WTC11 (cell line): ENCODE measurements at regions not wholly inside any gene's neighbourhood (a gene's known extent, or its start where the extent isn't known, plus 50 kb on each side); places are given as distances from the start of the nearest gene placed in this dataset.

Source experiments
- CBFB ChIP-seq: sonication (generic); formaldehyde crosslinking; IDR thresholded peaks from 2 replicates; pipeline ENCODE4 v1.8.1; 2022; ENCODE audit warnings: mild to moderate bottlenecking, low read depth, missing genetic modification reagents
- CTCF ChIP-seq: fragments of 200-600 bp; IDR thresholded peaks from 2 replicates; pipeline ENCODE4 v1.8.0; 2022; ENCODE audit warnings: antibody characterized with exemption
- E2F1 ChIP-seq: sonication (generic); formaldehyde crosslinking; IDR thresholded peaks from 2 replicates; pipeline ENCODE4 v1.8.0; 2022; ENCODE audit warnings: mild to moderate bottlenecking, missing genetic modification reagents
- ELF4 ChIP-seq: sonication (generic); formaldehyde crosslinking; IDR thresholded peaks from 2 replicates; pipeline ENCODE4 v1.8.1; 2022; ENCODE audit warnings: low read depth, mild to moderate bottlenecking, moderate library complexity, missing genetic modification reagents
- EMX1 ChIP-seq: fragments of 250-450 bp; sonication (Bioruptor Pico); IDR thresholded peaks from 2 replicates; pipeline ENCODE4 v1.8.0; 2021; ENCODE audit warnings: mild to moderate bottlenecking
- HMGA2 ChIP-seq: fragments of 250-450 bp; sonication (Bioruptor Pico); IDR thresholded peaks from 2 replicates; pipeline ENCODE4 v1.4.0; 2021; ENCODE audit warnings: mild to moderate bottlenecking, moderate library complexity
- HMGXB4 ChIP-seq: sonication (generic); formaldehyde crosslinking; IDR thresholded peaks from 2 replicates; pipeline ENCODE4 v1.8.1; 2023; ENCODE audit warnings: mild to moderate bottlenecking, moderate library complexity, missing genetic modification reagents
- MAX ChIP-seq: sonication (generic); formaldehyde crosslinking; IDR thresholded peaks from 2 replicates; pipeline ENCODE4 v1.8.0; 2022; ENCODE audit warnings: mild to moderate bottlenecking, missing genetic modification reagents
- MXD4 ChIP-seq: fragments of 250-450 bp; sonication (Bioruptor Pico); IDR thresholded peaks from 2 replicates; pipeline ENCODE4 v1.8.0; 2021; ENCODE audit warnings: mild to moderate bottlenecking, moderate library complexity, borderline replicate concordance
- USF2 ChIP-seq: sonication (generic); formaldehyde crosslinking; IDR thresholded peaks from 2 replicates; pipeline ENCODE4 v1.8.1; 2023; ENCODE audit warnings: mild to moderate bottlenecking, missing genetic modification reagents, moderate library complexity

- TF ChIP-seq MAX (CRISPR knock-in tag) (no peak), CTCF (no peak), E2F1 (CRISPR knock-in tag) (no peak), EMX1 (no peak), USF2 (CRISPR knock-in tag) (no peak), ELF4 (CRISPR knock-in tag) (no peak), CBFB (CRISPR knock-in tag) (no peak), HMGA2 (CRISPR knock-in tag) (no peak), MXD4 (CRISPR knock-in tag) (no peak), HMGXB4 (no peak)
Observed at GRCh38 chr3:181134873-181135272, 145.3 kb upstream of the DNAJC19 start.
